ENCODE measurements at regions not wholly inside any gene's neighbourhood (a gene's known extent, or its start where the extent isn't known, plus 50 kb on each side); places are given as distances from the start of the nearest gene placed in this dataset.

GRCh38 chr20:41956338-41957074 lies 338.3 kb upstream of the CHD6 start:
- no peak for TF ChIP-seq CREB1 (CRISPR knock-in tag; IDR thresholded peaks at IDR 0.05; ENCODE audit: low read depth)
- peak; percentile 36 to 47 for TF ChIP-seq CTCF (conservative IDR thresholded peaks at IDR 0.05; ENCODE audit: low read depth in 2 of 2)
- no peak for TF ChIP-seq REST (IDR thresholded peaks at IDR 0.05; ENCODE audit: unreplicated experiment)
- no peak for TF ChIP-seq JUNB (IDR thresholded peaks at IDR 0.05; ENCODE audit: unreplicated experiment)
- no peak for TF ChIP-seq EZH2 (IDR thresholded peaks at IDR 0.05; ENCODE audit: low read depth, unreplicated experiment)
- TF ChIP-seq EZH2phosphoT487 (IDR thresholded peaks at IDR 0.05; ENCODE audit: unreplicated experiment): no peak
- TF ChIP-seq POLR2AphosphoS5 (IDR thresholded peaks at IDR 0.05; ENCODE audit: low read depth): no peak
- no peak for TF ChIP-seq ZNF331 (CRISPR knock-in tag; IDR thresholded peaks at IDR 0.05; ENCODE audit: low read depth)
- no peak for TF ChIP-seq STAT1 (IDR thresholded peaks at IDR 0.05; ENCODE audit: unreplicated experiment)
- TF ChIP-seq ZNF462 (CRISPR knock-in tag; IDR thresholded peaks at IDR 0.05): no peak
- TF ChIP-seq ETS1 (IDR thresholded peaks at IDR 0.05): no peak
- no peak for TF ChIP-seq NANOG (IDR thresholded peaks at IDR 0.05; ENCODE audit: borderline replicate concordance)
